GM23338 (cell line): ENCODE measurements at regions not wholly inside any gene's neighbourhood (a gene's known extent, or its start where the extent isn't known, plus 50 kb on each side); places are given as distances from the start of the nearest gene placed in this dataset.

Source experiments
- ATAC-seq: fragments of 200-7000 bp; cut with Tn5 transposase; 3 replicates; pipeline ENCODE4 v1.9.1; 2020
- DNase-seq: peaks from one replicate; pipeline ENCODE4 v3.0.0-alpha.2; 2015; ENCODE audit warnings: low spot score
- H2AFZ ChIP-seq: fragments of 200-600 bp; sonication (generic); 2 replicates; pipeline ENCODE4 v1.8.0; 2016; ENCODE audit warnings: antibody characterized with exemption, mild to moderate bottlenecking, moderate library complexity
- H3F3A ChIP-seq: fragments of 200-600 bp; sonication (generic); replicated peaks from 2 replicates; pipeline ENCODE4 v1.8.0; 2017; ENCODE audit warnings: antibody characterized with exemption, mixed run types, low read depth
- H3K27ac ChIP-seq: fragments of 200-600 bp; sonication (generic); 2 replicates; pipeline ENCODE4 v1.6.1; 2016; ENCODE audit warnings: low read depth
- H3K27me3 ChIP-seq: fragments of 200-600 bp; sonication (generic); 2 replicates; pipeline ENCODE4 v1.8.0; 2016; ENCODE audit warnings: mild to moderate bottlenecking, mixed run types, moderate library complexity; ENCODE audit not compliant: insufficient read depth
- H3K36me3 ChIP-seq: fragments of 200-600 bp; sonication (generic); 2 replicates; pipeline ENCODE4 v1.8.0; 2016; ENCODE audit warnings: mild to moderate bottlenecking; ENCODE audit not compliant: insufficient read depth
- H3K4me1 ChIP-seq: fragments of 200-600 bp; sonication (generic); 2 replicates; pipeline ENCODE4 v1.8.0; 2016; ENCODE audit warnings: mild to moderate bottlenecking, moderate library complexity; ENCODE audit not compliant: insufficient read depth
- H3K4me2 ChIP-seq: fragments of 200-600 bp; sonication (generic); 2 replicates; pipeline ENCODE4 v1.7.1; 2017; ENCODE audit warnings: mixed run types
- H3K4me3 ChIP-seq: fragments of 200-600 bp; sonication (generic); 2 replicates; pipeline ENCODE4 v1.6.1; 2016; ENCODE audit warnings: mixed run types
- H3K79me2 ChIP-seq: fragments of 200-600 bp; sonication (generic); replicated peaks from 2 replicates; pipeline ENCODE4 v1.8.0; 2017; ENCODE audit warnings: mild to moderate bottlenecking; ENCODE audit not compliant: insufficient read depth
- H3K9me2 ChIP-seq: fragments of 200-600 bp; sonication (generic); 2 replicates; pipeline ENCODE4 v1.8.0; 2017; ENCODE audit not compliant: insufficient read depth
- H4K20me1 ChIP-seq: fragments of 200-600 bp; sonication (generic); replicated peaks from 2 replicates; pipeline ENCODE4 v1.8.0; 2017; ENCODE audit warnings: mild to moderate bottlenecking; ENCODE audit not compliant: insufficient read depth
- H3K27ac Mint-ChIP-seq: 2 replicates; pipeline ENCODE4 v1.8.0; 2020; ENCODE audit warnings: inconsistent platforms, mild to moderate bottlenecking, moderate library complexity, mixed read lengths
- H3K27me3 Mint-ChIP-seq: 3 replicates; pipeline ENCODE4 v1.8.0; 2022; ENCODE audit warnings: low read depth, mild to moderate bottlenecking, moderate library complexity, mixed read lengths, inconsistent platforms; ENCODE audit not compliant: insufficient read depth, poor library complexity
- H3K36me3 Mint-ChIP-seq: 3 replicates; pipeline ENCODE4 v1.8.0; 2021; ENCODE audit warnings: low read depth, mild to moderate bottlenecking, inconsistent platforms, moderate library complexity, mixed read lengths
- H3K4me1 Mint-ChIP-seq: 3 replicates; pipeline ENCODE4 v1.8.0; 2020; ENCODE audit warnings: mild to moderate bottlenecking, inconsistent platforms, mixed read lengths
- H3K4me3 Mint-ChIP-seq: 3 replicates; pipeline ENCODE4 v1.8.0; 2021; ENCODE audit warnings: moderate library complexity, mild to moderate bottlenecking, inconsistent platforms, mixed read lengths
- H3K9me3 Mint-ChIP-seq: 3 replicates; pipeline ENCODE4 v1.8.0; 2020; ENCODE audit warnings: moderate library complexity, mild to moderate bottlenecking, inconsistent platforms, mixed read lengths
- CTCF ChIP-seq, 2 experiments: fragments of 200-600 bp in 1 of 2; sonication (generic) in 1 of 2; conservative IDR thresholded peaks; 2 replicates each; pipeline versions ENCODE4 v1.5.1 to v1.6.1; 2016 to 2017; ENCODE audit warnings: antibody characterized with exemption in 2 of 2, low read depth in 2 of 2, mild to moderate bottlenecking in 2 of 2, moderate library complexity in 1 of 2
- ETS1 ChIP-seq: IDR thresholded peaks from 2 replicates; pipeline ENCODE4 v1.6.1; 2016; ENCODE audit warnings: antibody characterized with exemption
- EZH2 ChIP-seq: fragments of 200-600 bp; sonication (generic); IDR thresholded peaks from one replicate; pipeline ENCODE4 v1.8.0; 2017; ENCODE audit warnings: antibody characterized with exemption, mild to moderate bottlenecking, low read depth; ENCODE audit not compliant: unreplicated experiment
- EZH2phosphoT487 ChIP-seq: fragments of 200-600 bp; sonication (generic); IDR thresholded peaks from one replicate; pipeline ENCODE4 v1.8.1; 2018; ENCODE audit warnings: antibody characterized with exemption; ENCODE audit not compliant: unreplicated experiment
- NANOG ChIP-seq: IDR thresholded peaks from 2 replicates; pipeline ENCODE4 v1.6.1; 2016; ENCODE audit warnings: antibody characterized with exemption, borderline replicate concordance
- POLR2AphosphoS5 ChIP-seq: IDR thresholded peaks from 2 replicates; pipeline ENCODE4 v1.6.1; 2016; ENCODE audit warnings: antibody characterized with exemption, low read depth
- REST ChIP-seq: IDR thresholded peaks from one replicate; pipeline ENCODE4 v1.6.1; 2018; ENCODE audit warnings: antibody characterized with exemption; ENCODE audit not compliant: unreplicated experiment
- STAT1 ChIP-seq: IDR thresholded peaks from one replicate; pipeline ENCODE4 v1.6.1; 2016; ENCODE audit warnings: antibody characterized with exemption; ENCODE audit not compliant: unreplicated experiment
- ZNF331 ChIP-seq: fragments of 250-450 bp; sonication (Bioruptor Pico); IDR thresholded peaks from 2 replicates; pipeline ENCODE4 v1.5.0; 2020; ENCODE audit warnings: low read depth, mild to moderate bottlenecking, moderate library complexity

- TF ChIP-seq REST (no peak), STAT1 (no peak), CTCF (conservative IDR thresholded peaks at IDR 0.05; ENCODE audit: low read depth in 2 of 2) (no peak), NANOG (no peak)
Measured at GRCh38 chr20:22686097-22686496, 101.7 kb upstream of the FOXA2 start (continued).

- Histone ChIP-seq H3K9me2 (peaks cover 14% of the 10 kb centered on the region), H2AFZ (no peak overlapping the region), H3K4me2 (no peak overlapping the region), H3K27me3 (no peaks in the 10 kb centered on the region), H3K79me2 (no peaks in the 10 kb centered on the region), H3K4me1 (no peaks in the 10 kb centered on the region; the same call in none of the 2 replicates), H3K4me3 (no peak overlapping the region), H3K27ac (no peak overlapping the region), H3F3A (no peaks in the 10 kb centered on the region), H4K20me1 (no peaks in the 10 kb centered on the region), H3K36me3 (no peaks in the 10 kb centered on the region)
- Mint-ChIP-seq H3K27me3 (peaks cover 31% of the 10 kb centered on the region), H3K4me1 (peaks cover 9% of the 10 kb centered on the region), H3K4me3 (no peak overlapping the region), H3K36me3 (peaks cover 7% of the 10 kb centered on the region; the same call in 2 of the 3 replicates), H3K9me3 (peaks cover 27% of the 10 kb centered on the region), H3K27ac (no peak overlapping the region)
- ATAC-seq (no peak), DNase-seq (no peak)
- no peak for TF ChIP-seq NANOG
- TF ChIP-seq POLR2AphosphoS5: no peak
- TF ChIP-seq EZH2phosphoT487: no peak
- TF ChIP-seq ETS1: no peak
- TF ChIP-seq EZH2: no peak
- no peak for TF ChIP-seq STAT1
- no peak for TF ChIP-seq REST
- no peak for TF ChIP-seq ZNF331
- no peak for TF ChIP-seq CTCF (conservative IDR thresholded peaks at IDR 0.05; ENCODE audit: low read depth in 2 of 2)
Measured at GRCh38 chr20:22687676-22688349, 103.4 kb upstream of the FOXA2 start.
